ENCODE measurements at regions not wholly inside any gene's neighbourhood (a gene's known extent, or its start where the extent isn't known, plus 50 kb on each side); places are given as distances from the start of the nearest gene placed in this dataset.

GRCh38 chr10:44199267-44199666 is 185.6 kb downstream of the CXCL12 start:
- no peak for DNase-seq (ENCODE audit: low read depth, low spot score)

- no peak for DNase-seq (ENCODE audit: low read depth, low spot score)
Measured at GRCh38 chr10:44198780-44199097, 186.2 kb downstream of the CXCL12 start.

- no peak for DNase-seq (ENCODE audit: low read depth, low spot score)
Measured at GRCh38 chr10:44198096-44198779, 186.7 kb downstream of the CXCL12 start.

GRCh38 chr10:44197646-44198045 is 187.3 kb downstream of the CXCL12 start:
- DNase-seq (ENCODE audit: low read depth, low spot score): no peak

GRCh38 chr10:44196336-44196735 is 188.6 kb downstream of the CXCL12 start:
- no peak for DNase-seq (ENCODE audit: low read depth, low spot score)

GRCh38 chr10:44196008-44196320 is 188.9 kb downstream of the CXCL12 start:
- DNase-seq (ENCODE audit: low read depth, low spot score): no peak

GRCh38 chr10:44195112-44196007 is 189.5 kb downstream of the CXCL12 start:
- DNase-seq (ENCODE audit: low read depth, low spot score): no peak

GRCh38 chr10:44194435-44194834 is 190.5 kb downstream of the CXCL12 start:
- no peak for DNase-seq (ENCODE audit: low read depth, low spot score)

- DNase-seq (ENCODE audit: low read depth, low spot score): no peak
Measured at GRCh38 chr10:44193567-44194220, 191.2 kb downstream of the CXCL12 start.

- no peak for DNase-seq (ENCODE audit: low read depth, low spot score)
Measured at GRCh38 chr10:44193166-44193565, 191.7 kb downstream of the CXCL12 start.

- DNase-seq (ENCODE audit: low read depth, low spot score): no peak
Measured at GRCh38 chr10:44192435-44192834, 192.5 kb downstream of the CXCL12 start.

GRCh38 chr10:44190541-44190940 is 194.4 kb downstream of the CXCL12 start:
- no peak for DNase-seq (ENCODE audit: low read depth, low spot score)

GRCh38 chr10:44186821-44187220 is 198.1 kb downstream of the CXCL12 start:
- no peak for DNase-seq (ENCODE audit: low read depth, low spot score)

- DNase-seq (ENCODE audit: low read depth, low spot score): no peak
Measured at GRCh38 chr10:44186150-44186549, 198.7 kb downstream of the CXCL12 start.

GRCh38 chr10:44185315-44185666 is 199.6 kb downstream of the CXCL12 start:
- DNase-seq (ENCODE audit: low read depth, low spot score): no peak

- DNase-seq (ENCODE audit: low read depth, low spot score): no peak
Measured at GRCh38 chr10:44184633-44185314, 200.1 kb downstream of the CXCL12 start.

GRCh38 chr10:44183667-44184632 is 200.9 kb downstream of the CXCL12 start:
- no peak for DNase-seq (ENCODE audit: low read depth, low spot score)

GRCh38 chr10:44182909-44183308 is 202.0 kb downstream of the CXCL12 start:
- DNase-seq (ENCODE audit: low read depth, low spot score): no peak

- no peak for DNase-seq (ENCODE audit: low read depth, low spot score)
Measured at GRCh38 chr10:44180321-44181168, 204.4 kb downstream of the CXCL12 start.

- no peak for DNase-seq (ENCODE audit: low read depth, low spot score)
Measured at GRCh38 chr10:44178856-44179255, 206.0 kb downstream of the CXCL12 start.

All from iPS DF 19.7 (cell line).